ENCODE measurements at regions not wholly inside any gene's neighbourhood (a gene's known extent, or its start where the extent isn't known, plus 50 kb on each side); places are given as distances from the start of the nearest gene placed in this dataset.

DNA sequence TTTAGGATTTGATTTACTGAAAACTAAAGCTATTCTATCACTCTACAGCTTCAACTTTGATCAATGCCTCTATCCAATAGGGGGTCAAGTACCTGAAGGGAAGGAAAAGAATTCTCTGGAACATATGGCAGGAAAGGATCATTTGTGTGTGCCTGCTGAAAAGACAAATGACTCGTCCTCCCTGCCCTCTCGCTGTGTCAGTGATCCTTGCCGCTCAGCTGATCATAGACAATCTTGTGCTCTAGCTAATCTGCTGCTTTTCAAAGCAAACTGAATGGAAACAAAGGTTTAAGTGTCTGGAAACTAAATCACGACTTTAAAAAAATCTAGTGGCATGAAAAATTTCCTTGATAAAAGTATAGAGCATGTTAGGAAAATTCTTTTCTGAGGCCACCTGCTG, 75.6 kb upstream of the CPO start (continued):
- TF ChIP-seq NFXL1 (IDR thresholded peaks at IDR 0.05; ENCODE audit: borderline replicate concordance) (no peak), POLR2A (IDR thresholded peaks at IDR 0.05; ENCODE audit: low read depth, low read length) (no peak), HCFC1 (IDR thresholded peaks at IDR 0.05; ENCODE audit: low read length) (no peak), POLR2AphosphoS5 (IDR thresholded peaks at IDR 0.05; ENCODE audit: low read length) (no peak), EP300 (IDR thresholded peaks at IDR 0.05; ENCODE audit: borderline replicate concordance in 1 of 2, control insufficient read depth in 1 of 2, low read depth in 2 of 2, low read length in 2 of 2) (no peak)
- TF ChIP-seq, protein P1, sequence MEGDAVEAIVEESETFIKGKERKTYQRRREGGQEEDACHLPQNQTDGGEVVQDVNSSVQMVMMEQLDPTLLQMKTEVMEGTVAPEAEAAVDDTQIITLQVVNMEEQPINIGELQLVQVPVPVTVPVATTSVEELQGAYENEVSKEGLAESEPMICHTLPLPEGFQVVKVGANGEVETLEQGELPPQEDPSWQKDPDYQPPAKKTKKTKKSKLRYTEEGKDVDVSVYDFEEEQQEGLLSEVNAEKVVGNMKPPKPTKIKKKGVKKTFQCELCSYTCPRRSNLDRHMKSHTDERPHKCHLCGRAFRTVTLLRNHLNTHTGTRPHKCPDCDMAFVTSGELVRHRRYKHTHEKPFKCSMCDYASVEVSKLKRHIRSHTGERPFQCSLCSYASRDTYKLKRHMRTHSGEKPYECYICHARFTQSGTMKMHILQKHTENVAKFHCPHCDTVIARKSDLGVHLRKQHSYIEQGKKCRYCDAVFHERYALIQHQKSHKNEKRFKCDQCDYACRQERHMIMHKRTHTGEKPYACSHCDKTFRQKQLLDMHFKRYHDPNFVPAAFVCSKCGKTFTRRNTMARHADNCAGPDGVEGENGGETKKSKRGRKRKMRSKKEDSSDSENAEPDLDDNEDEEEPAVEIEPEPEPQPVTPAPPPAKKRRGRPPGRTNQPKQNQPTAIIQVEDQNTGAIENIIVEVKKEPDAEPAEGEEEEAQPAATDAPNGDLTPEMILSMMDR (IDR thresholded peaks at IDR 0.05 in 2 of 3, conservative IDR thresholded peaks at IDR 0.05 in 1 of 3; ENCODE audit: control insufficient read depth in 2 of 3, extremely low read depth in 1 of 3, insufficient read depth in 1 of 3, low read depth in 3 of 3, low read length in 3 of 3): no peak

DNA sequence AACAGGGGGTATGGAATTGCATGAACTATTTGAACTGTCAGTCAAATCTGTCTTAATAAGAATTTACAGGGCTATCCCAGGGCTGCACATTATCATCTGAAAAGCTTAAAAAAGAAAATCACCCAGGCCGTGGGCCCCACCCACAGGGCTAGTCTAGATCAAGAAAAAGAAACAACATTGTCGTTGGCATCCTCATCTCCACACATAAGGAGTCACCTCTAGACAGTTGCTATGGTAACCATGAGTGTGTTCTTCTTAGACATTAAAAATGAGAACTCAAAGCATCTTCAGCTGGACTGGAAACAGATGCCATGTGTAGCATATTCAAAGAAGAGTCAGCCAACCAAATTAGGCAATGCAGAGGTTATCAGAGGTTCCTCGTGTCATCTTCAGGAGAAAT, 72.3 kb upstream of the CPO start:
- Histone ChIP-seq H3K27me3 (replicated peaks in 1 of 2; ENCODE audit: control insufficient read depth in 2 of 2, insufficient read depth in 2 of 2, low read length in 1 of 2) (no peaks in the 10 kb centered on the region), H3K79me2 (ENCODE audit: control insufficient read depth, insufficient read depth, low read length) (no peaks in the 10 kb centered on the region), H4K20me1 (ENCODE audit: control insufficient read depth, insufficient read depth) (no peaks in the 10 kb centered on the region), H3K9me3 (replicated peaks; ENCODE audit: control insufficient read depth, insufficient read depth, low read length) (no peaks in the 10 kb centered on the region), H3K36me3 (ENCODE audit: control insufficient read depth in 2 of 2, insufficient read depth in 2 of 2, low read length in 1 of 2) (no peaks in the 10 kb centered on the region), H3K27ac (ENCODE audit: control insufficient read depth, insufficient read depth) (no peak overlapping the region), H3K4me2 (ENCODE audit: control insufficient read depth, insufficient read depth) (no peak overlapping the region), H3K4me1 (ENCODE audit: control insufficient read depth, insufficient read depth, low read length) (no peaks in the 10 kb centered on the region), H2AFZ (ENCODE audit: control insufficient read depth, low read depth, low read length) (no peak overlapping the region), H3K9ac (ENCODE audit: control insufficient read depth, insufficient read depth, low read length) (no peak overlapping the region), H3K4me3 (no peak overlapping the region)
- ATAC-seq (no peak), DNase-seq (ENCODE audit: low read depth, low spot score) (no peak), FAIRE-seq (no peak)
- in situ Hi-C loops (cut with MboI): no loop called here
- TF ChIP-seq, protein P2, sequence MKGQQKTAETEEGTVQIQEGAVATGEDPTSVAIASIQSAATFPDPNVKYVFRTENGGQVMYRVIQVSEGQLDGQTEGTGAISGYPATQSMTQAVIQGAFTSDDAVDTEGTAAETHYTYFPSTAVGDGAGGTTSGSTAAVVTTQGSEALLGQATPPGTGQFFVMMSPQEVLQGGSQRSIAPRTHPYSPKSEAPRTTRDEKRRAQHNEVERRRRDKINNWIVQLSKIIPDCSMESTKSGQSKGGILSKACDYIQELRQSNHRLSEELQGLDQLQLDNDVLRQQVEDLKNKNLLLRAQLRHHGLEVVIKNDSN (IDR thresholded peaks at IDR 0.05; ENCODE audit: borderline replicate concordance, extremely low read length, insufficient read depth, low read depth, low read length): no peak
- TF ChIP-seq BMI1 (IDR thresholded peaks at IDR 0.05; ENCODE audit: borderline replicate concordance): 0 out of 2 replicates have a peak, but pooled peaks have one; percentile 14
- no TSS peak for BruUV-seq (replicated peaks)
- ChIA-PET RAD21 (ENCODE audit: unreplicated experiment) (no interaction called here), POLR2A (no interaction called here), CTCF (no interaction called here), SMC1A (ENCODE audit: uncharacterized antibody, unreplicated experiment) (interaction anchor here (0.6 kb wide), 1 partner anchor 355 kb away, joined by 3 read pairs; no protein-coding TSS in a partner anchor)
- WGBS (ENCODE audit: insufficient coverage, insufficient replicate concordance, low lambda C conversion rate, missing lambda C conversion rate): 24% methylated on average over 3 of the region's 3 CpGs
- intact Hi-C loops (cut with micrococcal nuclease; ENCODE audit: unreplicated experiment): no loop called here

Measured in GM12878 (cell line).